ENCODE measurements at regions not wholly inside any gene's neighbourhood (a gene's known extent, or its start where the extent isn't known, plus 50 kb on each side); places are given as distances from the start of the nearest gene placed in this dataset.

GRCh38 chr11:35868491-35868890, 75.4 kb upstream of the LDLRAD3 start:
- no peaks in the 10 kb centered on the region for H3K27me3 Mint-ChIP-seq
- CTCF ChIA-PET = no interaction called here

GRCh38 chr11:35873721-35874120, 70.1 kb upstream of the LDLRAD3 start:
- H3K4me3 Mint-ChIP-seq = no peak overlapping the region
- H3K27me3 Mint-ChIP-seq = peaks cover 5% of the 10 kb centered on the region
- CTCF ChIA-PET = no interaction called here
- H3K9me3 Mint-ChIP-seq = no peaks in the 10 kb centered on the region
- DNase-seq = no peak
- no peaks in the 10 kb centered on the region for H3K36me3 Mint-ChIP-seq
- H3K4me1 Mint-ChIP-seq = no peaks in the 10 kb centered on the region
- H3K27ac Mint-ChIP-seq = no peak overlapping the region

More at GRCh38 chr11:35868491-35868890, 75.4 kb upstream of the LDLRAD3 start:
- Mint-ChIP-seq H3K36me3 (no peaks in the 10 kb centered on the region), H3K9me3 (peaks cover 11% of the 10 kb centered on the region), H3K4me3 (no peak overlapping the region), H3K27ac (no peak overlapping the region), H3K4me1 (no peaks in the 10 kb centered on the region)
- no peak for DNase-seq

GRCh38 chr11:35874751-35875450, 69.0 kb upstream of the LDLRAD3 start:
- no peaks in the 10 kb centered on the region for H3K9me3 Mint-ChIP-seq
- CTCF ChIA-PET = no interaction called here
- no peak for DNase-seq
- no peaks in the 10 kb centered on the region for H3K36me3 Mint-ChIP-seq
- no peak overlapping the region for H3K4me3 Mint-ChIP-seq
- peaks cover 5% of the 10 kb centered on the region for H3K27me3 Mint-ChIP-seq
- H3K4me1 Mint-ChIP-seq = no peaks in the 10 kb centered on the region
- H3K27ac Mint-ChIP-seq = no peak overlapping the region

- Mint-ChIP-seq H3K4me1 (no peaks in the 10 kb centered on the region), H3K27me3 (peaks cover 5% of the 10 kb centered on the region), H3K9me3 (no peaks in the 10 kb centered on the region), H3K27ac (no peak overlapping the region), H3K4me3 (no peak overlapping the region), H3K36me3 (no peaks in the 10 kb centered on the region)
- CTCF ChIA-PET = interaction anchor here (0.5 kb wide), 1 partner anchor 30 kb away, joined by 3 read pairs; no protein-coding TSS in a partner anchor
- no peak for DNase-seq
These were observed 68.4 kb upstream of the LDLRAD3 start for GRCh38 chr11:35875466-35875865.

GRCh38 chr11:35876786-35877185, 67.1 kb upstream of the LDLRAD3 start:
- CTCF ChIA-PET = interaction anchor here (0.6 kb wide), 1 partner anchor 1371 kb away, joined by 3 read pairs; no protein-coding TSS in a partner anchor
- Mint-ChIP-seq H3K9me3 (no peaks in the 10 kb centered on the region), H3K36me3 (no peaks in the 10 kb centered on the region), H3K27ac (no peak overlapping the region), H3K4me1 (no peaks in the 10 kb centered on the region), H3K4me3 (no peak overlapping the region), H3K27me3 (peaks cover 5% of the 10 kb centered on the region)
- DNase-seq = no peak

- peaks cover 5% of the 10 kb centered on the region for H3K27me3 Mint-ChIP-seq
- CTCF ChIA-PET = no interaction called here
- H3K27ac Mint-ChIP-seq = no peak overlapping the region
- DNase-seq = no peak
- no peaks in the 10 kb centered on the region for H3K4me1 Mint-ChIP-seq
- H3K9me3 Mint-ChIP-seq = no peaks in the 10 kb centered on the region
- H3K4me3 Mint-ChIP-seq = no peak overlapping the region
- no peaks in the 10 kb centered on the region for H3K36me3 Mint-ChIP-seq
These were observed 65.1 kb upstream of the LDLRAD3 start for GRCh38 chr11:35878741-35879140.

GRCh38 chr11:35879361-35879760, 64.5 kb upstream of the LDLRAD3 start:
- CTCF ChIA-PET = no interaction called here
- no peak for DNase-seq
- H3K27ac Mint-ChIP-seq = no peak overlapping the region
- no peak overlapping the region for H3K4me3 Mint-ChIP-seq
- H3K27me3 Mint-ChIP-seq = peaks cover 5% of the 10 kb centered on the region
- H3K4me1 Mint-ChIP-seq = no peaks in the 10 kb centered on the region
- no peaks in the 10 kb centered on the region for H3K36me3 Mint-ChIP-seq
- no peaks in the 10 kb centered on the region for H3K9me3 Mint-ChIP-seq

- no peak overlapping the region for H3K27ac Mint-ChIP-seq
- H3K4me1 Mint-ChIP-seq = no peaks in the 10 kb centered on the region
- H3K9me3 Mint-ChIP-seq = no peaks in the 10 kb centered on the region
- no peak overlapping the region for H3K4me3 Mint-ChIP-seq
- CTCF ChIA-PET = no interaction called here
- DNase-seq = no peak
- no peaks in the 10 kb centered on the region for H3K27me3 Mint-ChIP-seq
- no peaks in the 10 kb centered on the region for H3K36me3 Mint-ChIP-seq
These were observed 57.1 kb upstream of the LDLRAD3 start for GRCh38 chr11:35886759-35887158.

- no peak overlapping the region for H3K27ac Mint-ChIP-seq
- CTCF ChIA-PET = no interaction called here
- no peak for DNase-seq
- no peaks in the 10 kb centered on the region for H3K4me1 Mint-ChIP-seq
- H3K36me3 Mint-ChIP-seq = no peaks in the 10 kb centered on the region
- H3K9me3 Mint-ChIP-seq = no peaks in the 10 kb centered on the region
- H3K4me3 Mint-ChIP-seq = no peak overlapping the region
- no peaks in the 10 kb centered on the region for H3K27me3 Mint-ChIP-seq
These were observed 56.1 kb upstream of the LDLRAD3 start for GRCh38 chr11:35887737-35888136.

- no peak for DNase-seq
- H3K27me3 Mint-ChIP-seq = no peaks in the 10 kb centered on the region
- no peak overlapping the region for H3K27ac Mint-ChIP-seq
- no peaks in the 10 kb centered on the region for H3K9me3 Mint-ChIP-seq
- H3K4me3 Mint-ChIP-seq = no peak overlapping the region
- CTCF ChIA-PET = no interaction called here
- no peaks in the 10 kb centered on the region for H3K4me1 Mint-ChIP-seq
- no peaks in the 10 kb centered on the region for H3K36me3 Mint-ChIP-seq
These were observed 54.9 kb upstream of the LDLRAD3 start for GRCh38 chr11:35888961-35889360.

- Mint-ChIP-seq H3K27me3 (no peaks in the 10 kb centered on the region), H3K36me3 (no peaks in the 10 kb centered on the region), H3K4me3 (no peak overlapping the region), H3K27ac (no peak overlapping the region), H3K4me1 (no peaks in the 10 kb centered on the region), H3K9me3 (no peaks in the 10 kb centered on the region)
- no peak for DNase-seq
- CTCF ChIA-PET = no interaction called here
These were observed 52.8 kb upstream of the LDLRAD3 start for GRCh38 chr11:35891096-35891495.

- DNase-seq = no peak
- Mint-ChIP-seq H3K36me3 (no peaks in the 10 kb centered on the region), H3K4me3 (no peak overlapping the region), H3K27me3 (no peaks in the 10 kb centered on the region), H3K27ac (no peak overlapping the region), H3K9me3 (no peaks in the 10 kb centered on the region), H3K4me1 (no peaks in the 10 kb centered on the region)
- CTCF ChIA-PET = interaction anchor here (0.6 kb wide), 1 partner anchor 239 kb away, joined by 3 read pairs; no protein-coding TSS in a partner anchor
These were observed 51.7 kb upstream of the LDLRAD3 start for GRCh38 chr11:35892166-35892565.

GRCh38 chr11:35893796-35894475, 49.9 kb upstream of the LDLRAD3 start:
- no peaks in the 10 kb centered on the region for H3K27me3 Mint-ChIP-seq

More at GRCh38 chr11:35893796-35894475, 49.9 kb upstream of the LDLRAD3 start:
- no peaks in the 10 kb centered on the region for H3K4me1 Mint-ChIP-seq
- H3K4me3 Mint-ChIP-seq = no peak overlapping the region
- H3K27ac Mint-ChIP-seq = no peak overlapping the region
- H3K36me3 Mint-ChIP-seq = no peaks in the 10 kb centered on the region
- no peak for DNase-seq
- CTCF ChIA-PET = no interaction called here
- no peaks in the 10 kb centered on the region for H3K9me3 Mint-ChIP-seq

Measured in activated naive CD4-positive, alpha-beta T cell treated with anti-CD3 and anti-CD28 coated beads, Interleukin-2, amount 10 ng/mL, durations not matched to agents 7 days and 5 days (primary cell).